Sigmoid colon (tissue), 3 donors: ENCODE measurements at regions not wholly inside any gene's neighbourhood (a gene's known extent, or its start where the extent isn't known, plus 50 kb on each side); places are given as distances from the start of the nearest gene placed in this dataset.

Experiments
- POLR2A ChIP-seq, 2 donors: fragments of 450-650 bp; IDR thresholded peaks; one replicate each; pipeline ENCODE4 v1.6.1; 2016; ENCODE audit warnings: antibody characterized with exemption in 2 of 2, mild to moderate bottlenecking in 2 of 2, moderate library complexity in 2 of 2
- TF ChIP-seq, protein P1 (sequence below), 4 experiments: fragments of 450-650 bp in 3 of 4; fragments of 200-600 bp in 1 of 4; IDR thresholded peaks; one replicate each; pipeline ENCODE4 v1.5.1; 2016 to 2019; ENCODE audit warnings: antibody characterized with exemption in 4 of 4, mild to moderate bottlenecking in 3 of 4, moderate library complexity in 2 of 4

- TF ChIP-seq POLR2A (IDR thresholded peaks at IDR 0.05) = no peak
- TF ChIP-seq, protein P1, sequence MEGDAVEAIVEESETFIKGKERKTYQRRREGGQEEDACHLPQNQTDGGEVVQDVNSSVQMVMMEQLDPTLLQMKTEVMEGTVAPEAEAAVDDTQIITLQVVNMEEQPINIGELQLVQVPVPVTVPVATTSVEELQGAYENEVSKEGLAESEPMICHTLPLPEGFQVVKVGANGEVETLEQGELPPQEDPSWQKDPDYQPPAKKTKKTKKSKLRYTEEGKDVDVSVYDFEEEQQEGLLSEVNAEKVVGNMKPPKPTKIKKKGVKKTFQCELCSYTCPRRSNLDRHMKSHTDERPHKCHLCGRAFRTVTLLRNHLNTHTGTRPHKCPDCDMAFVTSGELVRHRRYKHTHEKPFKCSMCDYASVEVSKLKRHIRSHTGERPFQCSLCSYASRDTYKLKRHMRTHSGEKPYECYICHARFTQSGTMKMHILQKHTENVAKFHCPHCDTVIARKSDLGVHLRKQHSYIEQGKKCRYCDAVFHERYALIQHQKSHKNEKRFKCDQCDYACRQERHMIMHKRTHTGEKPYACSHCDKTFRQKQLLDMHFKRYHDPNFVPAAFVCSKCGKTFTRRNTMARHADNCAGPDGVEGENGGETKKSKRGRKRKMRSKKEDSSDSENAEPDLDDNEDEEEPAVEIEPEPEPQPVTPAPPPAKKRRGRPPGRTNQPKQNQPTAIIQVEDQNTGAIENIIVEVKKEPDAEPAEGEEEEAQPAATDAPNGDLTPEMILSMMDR (IDR thresholded peaks at IDR 0.05) = no peak
Measured at GRCh38 chr10:117781216-117781831, 238.8 kb downstream of the EMX2 start.
